Skeletal muscle tissue (tissue), 3 donors: ENCODE measurements at regions not wholly inside any gene's neighbourhood (a gene's known extent, or its start where the extent isn't known, plus 50 kb on each side); places are given as distances from the start of the nearest gene placed in this dataset.

Experiments
- H3K27ac ChIP-seq: one replicate; pipeline ENCODE4 v1.7.0; 2013; ENCODE audit warnings: mild to moderate bottlenecking, low read depth, low read length, inconsistent platforms
- H3K27me3 ChIP-seq, 3 donors: one replicate each; pipeline ENCODE4 v1.7.0; 2013; ENCODE audit warnings: low read length in 3 of 3; ENCODE audit not compliant: control insufficient read depth in 3 of 3, insufficient read depth in 3 of 3
- H3K36me3 ChIP-seq, 3 donors: one replicate each; pipeline ENCODE4 v1.7.0; 2013; ENCODE audit warnings: low read length in 3 of 3; ENCODE audit not compliant: control insufficient read depth in 3 of 3, insufficient read depth in 3 of 3
- H3K4me1 ChIP-seq, 3 donors: one replicate each; pipeline ENCODE4 v1.7.0; 2013; ENCODE audit warnings: low read length in 3 of 3, mild to moderate bottlenecking in 3 of 3; ENCODE audit not compliant: control insufficient read depth in 3 of 3, insufficient read depth in 3 of 3
- H3K4me3 ChIP-seq, 3 donors: one replicate each; pipeline ENCODE4 v1.7.0; 2013; ENCODE audit warnings: low read length in 3 of 3
- H3K9ac ChIP-seq, 3 donors: one replicate each; pipeline ENCODE4 v1.7.0; 2013; ENCODE audit warnings: low read length in 3 of 3, mild to moderate bottlenecking in 3 of 3, moderate library complexity in 2 of 3, low read depth in 1 of 3
- H3K9me3 ChIP-seq, 3 donors: one replicate each; pipeline ENCODE4 v1.7.0; 2013; ENCODE audit warnings: low read length in 3 of 3; ENCODE audit not compliant: control insufficient read depth in 3 of 3
- donor health status: Osteomylitis.

DNA sequence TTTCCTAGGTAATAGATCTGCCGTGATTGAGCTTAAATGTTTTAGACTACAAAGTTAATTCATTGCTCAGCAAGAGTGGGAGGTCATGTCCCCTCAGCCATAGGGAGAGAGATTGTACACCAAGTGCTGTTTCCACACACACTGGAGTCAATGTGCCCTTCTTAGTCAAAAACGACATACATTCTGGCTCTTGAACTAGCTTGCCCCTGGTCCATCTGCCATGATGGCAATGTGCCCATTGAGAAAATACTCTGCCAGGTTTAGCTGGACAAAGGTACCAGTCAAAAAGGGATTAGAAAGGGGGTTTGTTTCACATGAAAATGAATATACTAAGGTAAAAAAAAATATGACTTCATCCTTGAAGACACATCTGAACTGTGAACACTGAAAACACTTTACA, 377.1 kb upstream of the ADGRL3 start:
- H3K4me1 ChIP-seq = no peaks in the 10 kb centered on the region
- no peaks in the 10 kb centered on the region for H3K36me3 ChIP-seq
- H3K4me3 ChIP-seq = no peak overlapping the region
- H3K9me3 ChIP-seq = no peaks in the 10 kb centered on the region
- H3K27ac ChIP-seq = no peak overlapping the region
- H3K27me3 ChIP-seq = no peaks in the 10 kb centered on the region
- no peak overlapping the region for H3K9ac ChIP-seq

DNA sequence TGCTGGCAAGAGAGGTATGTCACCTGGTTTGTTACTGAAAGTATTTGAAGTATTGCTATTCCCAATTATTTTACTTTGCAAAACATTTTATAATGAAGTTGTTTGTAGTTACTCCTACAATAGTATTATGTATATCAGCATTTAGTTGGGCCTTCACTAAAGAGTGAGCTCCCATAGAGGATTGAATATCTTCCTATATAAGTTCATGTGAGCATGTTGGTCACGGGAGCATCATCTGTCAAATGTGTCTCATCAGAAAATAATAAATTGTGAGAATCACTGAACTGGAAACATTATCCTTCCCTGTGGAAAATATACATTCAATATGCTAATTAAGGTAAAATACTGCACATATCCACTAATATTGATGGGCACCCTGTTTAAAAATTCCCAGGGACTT, 360.1 kb upstream of the ADGRL3 start:
- no peak overlapping the region for H3K9ac ChIP-seq
- H3K9me3 ChIP-seq = no peaks in the 10 kb centered on the region
- H3K4me1 ChIP-seq = no peaks in the 10 kb centered on the region
- no peak overlapping the region for H3K4me3 ChIP-seq
- H3K36me3 ChIP-seq = no peaks in the 10 kb centered on the region
- no peak overlapping the region for H3K27ac ChIP-seq
- no peaks in the 10 kb centered on the region for H3K27me3 ChIP-seq

DNA sequence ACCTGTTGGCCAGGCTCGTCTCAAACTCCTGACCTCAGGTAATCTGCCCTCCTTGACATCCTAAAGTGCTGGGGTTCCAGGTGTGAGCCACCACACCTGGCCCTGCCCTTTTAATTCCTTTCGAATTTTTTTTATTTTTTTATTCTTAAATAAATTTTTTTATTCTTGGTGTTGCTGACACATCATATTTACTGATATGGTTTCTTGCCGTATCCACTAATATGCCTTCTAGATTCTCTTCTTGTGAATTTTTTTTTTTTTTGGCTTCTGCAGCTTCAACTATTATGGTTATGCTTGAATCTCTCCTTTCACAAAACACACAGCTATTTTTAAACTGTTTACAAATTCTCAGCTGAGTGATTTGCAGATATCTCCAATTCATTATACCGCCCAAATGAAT, 353.4 kb upstream of the ADGRL3 start:
- no peak overlapping the region for H3K27ac ChIP-seq
- H3K36me3 ChIP-seq = no peaks in the 10 kb centered on the region
- H3K9me3 ChIP-seq = no peaks in the 10 kb centered on the region
- H3K9ac ChIP-seq = no peak overlapping the region
- H3K4me3 ChIP-seq = no peak overlapping the region
- H3K27me3 ChIP-seq = no peaks in the 10 kb centered on the region
- no peaks in the 10 kb centered on the region for H3K4me1 ChIP-seq

DNA sequence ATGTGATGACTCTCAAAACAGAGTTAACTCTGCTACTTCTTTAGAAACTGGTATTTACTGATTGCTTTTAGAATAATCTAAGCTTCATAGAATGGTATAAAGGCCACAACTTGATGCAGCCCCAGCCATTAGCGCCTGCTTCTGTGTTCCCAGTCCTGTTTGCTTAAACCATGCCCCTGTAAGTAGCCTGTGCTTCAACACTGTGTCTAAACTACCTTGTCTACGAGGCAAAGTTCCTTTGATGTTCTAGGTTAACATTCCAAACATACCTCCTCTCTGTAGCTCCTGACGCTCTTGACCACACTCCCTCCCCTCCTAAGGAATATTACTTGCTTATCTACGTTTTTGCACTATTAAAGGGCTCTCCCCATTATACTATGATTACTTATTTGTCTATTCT, 352.5 kb upstream of the ADGRL3 start:
- no peaks in the 10 kb centered on the region for H3K36me3 ChIP-seq
- H3K27me3 ChIP-seq = no peaks in the 10 kb centered on the region
- no peaks in the 10 kb centered on the region for H3K9me3 ChIP-seq
- H3K4me3 ChIP-seq = no peak overlapping the region
- no peaks in the 10 kb centered on the region for H3K4me1 ChIP-seq
- H3K9ac ChIP-seq = no peak overlapping the region
- H3K27ac ChIP-seq = no peak overlapping the region

DNA sequence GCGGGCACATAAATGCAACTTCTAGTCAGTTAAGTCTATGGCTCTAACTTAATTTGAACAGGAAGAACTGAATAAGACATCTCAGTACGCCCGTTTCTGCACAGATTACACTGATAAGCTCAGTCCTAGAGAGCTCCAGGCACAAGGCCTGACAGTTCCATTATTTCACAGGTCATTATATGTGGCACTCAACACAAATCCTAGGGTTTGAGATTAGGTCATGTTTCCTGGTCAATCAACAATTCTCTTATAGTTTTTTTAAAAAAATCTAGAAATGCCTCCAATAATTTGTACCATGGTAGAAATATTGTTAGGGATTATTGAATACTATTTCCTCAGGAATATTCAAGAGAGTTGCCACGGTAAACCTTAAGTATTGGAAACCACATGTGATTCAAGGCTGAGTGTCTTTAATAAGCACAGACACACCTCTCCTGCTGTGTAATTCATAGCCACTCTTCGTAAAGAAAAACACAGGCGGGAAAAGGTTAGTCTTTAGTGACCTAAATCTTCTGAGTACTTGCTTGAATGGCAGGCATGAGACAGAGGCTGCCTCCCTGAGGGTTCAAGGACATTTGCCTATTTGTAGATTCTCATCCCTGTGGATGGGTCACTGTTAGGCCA, 342.9 kb upstream of the ADGRL3 start:
- Histone ChIP-seq H3K9ac (no peak overlapping the region), H3K27ac (no peak overlapping the region), H3K9me3 (no peaks in the 10 kb centered on the region), H3K36me3 (no peaks in the 10 kb centered on the region), H3K4me1 (no peaks in the 10 kb centered on the region), H3K4me3 (no peak overlapping the region), H3K27me3 (no peaks in the 10 kb centered on the region)

DNA sequence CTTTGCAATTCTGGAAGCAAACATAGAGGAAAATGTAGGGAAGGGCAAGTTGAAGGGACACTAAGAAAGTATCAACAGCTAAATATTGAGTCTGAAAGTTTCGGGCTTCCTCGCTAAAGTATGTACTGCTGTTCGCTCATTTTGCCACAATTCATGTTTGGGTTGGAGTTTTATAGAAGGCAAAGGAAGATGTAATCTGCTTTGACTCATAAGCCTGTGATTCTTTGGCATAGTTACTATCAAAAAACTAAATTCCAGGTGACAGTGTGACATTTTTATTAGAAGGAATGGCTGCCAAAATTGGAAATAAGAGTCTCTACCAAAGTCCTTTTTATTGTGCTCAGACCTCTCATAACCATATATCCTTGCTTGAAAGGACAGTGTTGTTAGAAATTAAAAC, 336.7 kb upstream of the ADGRL3 start:
- no peak overlapping the region for H3K9ac ChIP-seq
- no peaks in the 10 kb centered on the region for H3K4me1 ChIP-seq
- no peaks in the 10 kb centered on the region for H3K9me3 ChIP-seq
- H3K4me3 ChIP-seq = no peak overlapping the region
- H3K36me3 ChIP-seq = no peaks in the 10 kb centered on the region
- no peaks in the 10 kb centered on the region for H3K27me3 ChIP-seq
- H3K27ac ChIP-seq = no peak overlapping the region

DNA sequence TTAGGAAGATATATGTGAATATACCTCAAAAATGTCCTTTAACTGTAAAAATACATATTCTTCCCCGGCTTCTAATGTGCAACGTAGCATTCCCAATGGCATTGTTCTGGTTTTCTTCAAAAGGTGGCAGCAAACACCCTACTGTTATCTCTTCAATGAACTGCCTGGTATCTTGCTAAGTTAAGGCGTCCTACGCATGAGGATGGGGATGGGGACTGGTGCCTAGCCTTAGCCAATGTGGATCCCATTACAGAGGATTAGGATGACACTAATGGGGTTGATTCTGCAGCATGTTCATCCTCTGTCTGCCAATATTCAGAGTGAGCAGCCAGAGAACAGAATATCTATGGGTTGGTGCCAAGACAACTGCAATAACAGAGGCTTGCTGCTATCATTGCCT, 334.9 kb upstream of the ADGRL3 start:
- Histone ChIP-seq H3K4me3 (no peak overlapping the region), H3K27ac (no peak overlapping the region), H3K27me3 (no peaks in the 10 kb centered on the region), H3K36me3 (no peaks in the 10 kb centered on the region), H3K9me3 (no peaks in the 10 kb centered on the region), H3K9ac (no peak overlapping the region), H3K4me1 (no peaks in the 10 kb centered on the region)

DNA sequence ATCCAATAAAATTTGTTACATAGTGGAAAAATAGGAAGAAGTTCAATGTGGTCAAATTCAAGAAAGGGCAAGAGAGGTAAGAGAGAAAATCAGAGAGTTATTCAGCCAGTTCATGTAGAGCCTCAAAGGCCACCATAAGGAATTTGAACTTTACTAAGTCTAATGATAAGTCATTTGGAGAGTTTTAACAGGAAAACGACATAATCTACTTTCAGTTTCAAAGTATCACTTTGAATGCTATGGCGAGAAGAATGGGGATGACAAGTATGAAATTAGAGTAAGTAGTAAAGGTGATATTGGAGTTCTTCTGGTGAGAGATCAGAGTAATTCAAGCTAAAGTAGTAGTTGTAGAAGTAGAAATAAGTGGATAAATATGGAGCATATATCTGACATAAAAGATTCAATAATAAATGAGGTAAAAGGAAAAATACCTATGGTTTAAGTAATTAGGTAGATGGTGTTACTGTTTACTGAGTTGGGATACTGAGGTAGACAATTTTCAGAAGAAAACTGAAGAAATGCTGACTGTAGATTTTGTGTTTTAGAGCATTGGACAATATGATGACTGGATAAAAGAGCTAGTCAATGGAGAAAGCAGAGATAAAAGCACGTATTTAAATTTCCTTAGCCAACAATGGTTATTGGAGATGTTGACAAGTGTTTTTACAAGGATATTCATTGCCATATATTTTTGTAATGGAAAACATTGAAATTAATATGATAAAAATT, 331.7 kb upstream of the ADGRL3 start:
- H3K4me3 ChIP-seq = no peak overlapping the region
- no peaks in the 10 kb centered on the region for H3K4me1 ChIP-seq
- H3K27me3 ChIP-seq = no peaks in the 10 kb centered on the region
- no peaks in the 10 kb centered on the region for H3K36me3 ChIP-seq
- no peaks in the 10 kb centered on the region for H3K9me3 ChIP-seq
- H3K9ac ChIP-seq = no peak overlapping the region
- no peak overlapping the region for H3K27ac ChIP-seq

DNA sequence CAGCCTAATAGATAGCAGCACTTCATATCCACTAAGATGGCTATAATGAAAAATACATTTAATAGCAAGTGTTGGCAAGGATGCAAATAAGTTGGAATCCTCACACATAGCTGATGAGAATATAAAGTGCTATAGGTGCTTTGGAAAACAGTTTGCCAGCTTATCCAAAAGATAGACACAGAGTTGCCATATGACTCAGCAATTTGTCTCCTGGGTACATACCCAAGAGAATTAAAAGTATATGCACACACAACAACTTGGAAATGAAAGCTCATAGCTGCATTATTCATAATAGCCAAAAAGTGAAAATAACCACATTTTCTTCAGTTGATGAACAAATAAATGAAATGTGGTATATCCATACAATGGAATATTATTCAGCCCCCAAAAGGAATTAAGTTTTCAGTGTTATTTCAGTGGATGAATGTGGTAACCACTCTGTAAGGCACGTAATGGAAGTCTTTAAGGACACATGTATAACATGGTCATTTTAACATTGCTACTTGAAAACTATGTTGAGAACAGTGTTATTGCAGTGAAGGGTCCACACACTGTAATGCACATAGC, 320.9 kb upstream of the ADGRL3 start:
- Histone ChIP-seq H3K4me3 (no peak overlapping the region), H3K27ac (no peak overlapping the region), H3K36me3 (no peaks in the 10 kb centered on the region), H3K9me3 (peaks cover 0 to 7% (median 0%) of the 10 kb centered on the region in 3 donors), H3K27me3 (no peaks in the 10 kb centered on the region), H3K9ac (no peak overlapping the region), H3K4me1 (no peaks in the 10 kb centered on the region)

DNA sequence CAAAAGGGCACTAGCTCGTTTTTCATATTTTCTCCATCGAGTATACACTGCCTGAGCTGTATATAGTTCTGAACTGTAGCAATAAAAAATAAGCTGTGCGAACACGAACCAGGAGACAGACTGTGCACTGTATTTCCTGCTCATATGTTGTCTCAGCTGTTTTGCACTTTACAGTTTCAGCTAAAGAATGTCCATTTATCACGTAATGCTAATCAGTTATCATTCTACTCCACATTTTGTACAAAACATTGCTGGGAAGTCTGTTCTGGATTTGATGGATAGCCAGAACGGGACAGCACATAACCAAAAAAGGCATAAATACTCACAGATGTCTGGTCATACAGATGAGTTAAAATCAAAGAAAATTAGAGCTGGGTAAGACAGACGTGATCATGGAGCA, 315.5 kb upstream of the ADGRL3 start:
- no peak overlapping the region for H3K9ac ChIP-seq
- H3K36me3 ChIP-seq = no peaks in the 10 kb centered on the region
- H3K4me3 ChIP-seq = no peak overlapping the region
- H3K4me1 ChIP-seq = no peaks in the 10 kb centered on the region
- H3K27ac ChIP-seq = no peak overlapping the region
- H3K27me3 ChIP-seq = no peaks in the 10 kb centered on the region
- no peaks in the 10 kb centered on the region for H3K9me3 ChIP-seq
